ENCODE measurements at regions not wholly inside any gene's neighbourhood (a gene's known extent, or its start where the extent isn't known, plus 50 kb on each side); places are given as distances from the start of the nearest gene placed in this dataset.

DNA sequence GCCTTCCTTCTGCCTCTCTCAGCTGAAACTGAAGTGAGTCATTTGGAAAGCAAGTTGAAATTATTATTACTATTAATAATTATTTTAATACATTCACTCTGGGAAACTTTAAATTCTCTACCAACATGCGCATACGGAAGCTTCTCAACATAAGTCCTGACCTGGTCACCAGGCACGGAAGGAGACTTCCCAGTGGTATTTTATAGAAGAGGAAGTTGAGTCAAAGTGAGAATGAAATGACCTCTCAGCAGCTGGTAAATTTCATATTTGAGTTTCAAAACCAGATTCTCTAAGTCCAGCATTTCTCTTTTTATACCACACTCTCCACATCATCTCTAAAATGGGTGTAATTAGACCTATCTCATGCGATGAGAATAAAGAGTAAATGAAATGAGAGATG is 747.4 kb downstream of the VRK1 start:
- no peak for DNase-seq
- TF ChIP-seq, protein P1, sequence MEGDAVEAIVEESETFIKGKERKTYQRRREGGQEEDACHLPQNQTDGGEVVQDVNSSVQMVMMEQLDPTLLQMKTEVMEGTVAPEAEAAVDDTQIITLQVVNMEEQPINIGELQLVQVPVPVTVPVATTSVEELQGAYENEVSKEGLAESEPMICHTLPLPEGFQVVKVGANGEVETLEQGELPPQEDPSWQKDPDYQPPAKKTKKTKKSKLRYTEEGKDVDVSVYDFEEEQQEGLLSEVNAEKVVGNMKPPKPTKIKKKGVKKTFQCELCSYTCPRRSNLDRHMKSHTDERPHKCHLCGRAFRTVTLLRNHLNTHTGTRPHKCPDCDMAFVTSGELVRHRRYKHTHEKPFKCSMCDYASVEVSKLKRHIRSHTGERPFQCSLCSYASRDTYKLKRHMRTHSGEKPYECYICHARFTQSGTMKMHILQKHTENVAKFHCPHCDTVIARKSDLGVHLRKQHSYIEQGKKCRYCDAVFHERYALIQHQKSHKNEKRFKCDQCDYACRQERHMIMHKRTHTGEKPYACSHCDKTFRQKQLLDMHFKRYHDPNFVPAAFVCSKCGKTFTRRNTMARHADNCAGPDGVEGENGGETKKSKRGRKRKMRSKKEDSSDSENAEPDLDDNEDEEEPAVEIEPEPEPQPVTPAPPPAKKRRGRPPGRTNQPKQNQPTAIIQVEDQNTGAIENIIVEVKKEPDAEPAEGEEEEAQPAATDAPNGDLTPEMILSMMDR (IDR thresholded peaks at IDR 0.05; ENCODE audit: insufficient read depth in 1 of 2, low read depth in 1 of 2, low read length in 1 of 2, severe bottlenecking in 1 of 2, unreplicated experiment in 1 of 2), result no peak
- no peaks in the 10 kb centered on the region for H3K4me1 Mint-ChIP-seq (ENCODE audit: low read depth, unreplicated experiment)
- H3K36me3 Mint-ChIP-seq (ENCODE audit: insufficient read depth, unreplicated experiment), result no peaks in the 10 kb centered on the region
- H3K4me1 ChIP-seq, result no peaks in the 10 kb centered on the region
- no peak overlapping the region for H3K4me3 Mint-ChIP-seq (ENCODE audit: unreplicated experiment)
- POLR2A ChIA-PET, result no interaction called here
- H3K36me3 ChIP-seq (ENCODE audit: control insufficient read depth, insufficient read depth, low read length), result no peaks in the 10 kb centered on the region
- peaks cover 8% of the 10 kb centered on the region for H3K27me3 Mint-ChIP-seq (ENCODE audit: insufficient read depth, unreplicated experiment)
- intact Hi-C loops (cut with micrococcal nuclease; ENCODE audit: unreplicated experiment), result no loop called here
- no peak overlapping the region for H3K27ac Mint-ChIP-seq (ENCODE audit: unreplicated experiment)
- no peaks in the 10 kb centered on the region for H3K9me3 ChIP-seq
- H3K27me3 ChIP-seq (replicated peaks; ENCODE audit: control insufficient read depth, insufficient read depth, low read length), result no peaks in the 10 kb centered on the region
- no peak overlapping the region for H3K4me3 ChIP-seq (ENCODE audit: low read depth, low read length)
- no TSS peak for BruUV-seq (replicated peaks)
- CTCF ChIA-PET, result no interaction called here
- H3K9me3 Mint-ChIP-seq (ENCODE audit: unreplicated experiment), result no peaks in the 10 kb centered on the region

DNA sequence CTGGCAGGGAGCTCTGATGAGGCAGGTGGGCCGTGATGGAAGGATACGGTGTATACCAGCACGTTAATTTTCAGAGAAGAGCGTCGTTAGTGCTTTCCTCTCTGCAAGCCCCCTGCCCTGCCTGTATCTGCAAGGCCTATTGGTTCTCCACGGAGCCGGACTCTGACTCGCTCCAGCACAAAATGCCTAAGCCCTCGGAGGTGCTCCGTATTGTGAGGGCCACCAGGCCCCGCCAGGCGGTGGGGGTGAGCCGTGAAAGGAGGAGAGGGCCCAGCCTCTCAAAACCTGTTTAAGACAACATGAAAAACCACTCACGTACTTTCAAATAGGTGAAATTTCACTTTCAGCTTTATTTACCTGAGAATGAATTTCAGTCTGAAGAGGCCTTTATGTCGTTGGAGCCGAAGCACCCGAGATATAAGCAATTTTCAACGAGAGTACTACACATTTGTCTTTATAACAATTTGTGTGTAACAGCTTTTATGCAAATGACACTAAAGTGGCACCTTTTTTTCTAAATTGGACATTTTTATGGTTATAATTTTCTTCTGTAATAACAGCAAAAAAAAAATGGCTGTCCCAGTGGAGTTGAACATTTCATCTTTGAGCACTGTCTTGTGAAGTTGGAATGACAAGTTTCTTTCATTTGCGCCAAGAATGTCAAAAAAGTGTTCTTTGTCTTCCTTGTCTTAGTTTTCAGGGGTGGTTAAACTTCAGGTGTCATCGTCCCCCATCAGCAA is 749.5 kb downstream of the VRK1 start:
- Mint-ChIP-seq H3K4me1 (ENCODE audit: low read depth, unreplicated experiment) (no peaks in the 10 kb centered on the region), H3K36me3 (ENCODE audit: insufficient read depth, unreplicated experiment) (no peaks in the 10 kb centered on the region), H3K27ac (ENCODE audit: unreplicated experiment) (no peak overlapping the region), H3K27me3 (ENCODE audit: insufficient read depth, unreplicated experiment) (peaks cover 2% of the 10 kb centered on the region), H3K4me3 (ENCODE audit: unreplicated experiment) (no peak overlapping the region), H3K9me3 (ENCODE audit: unreplicated experiment) (no peaks in the 10 kb centered on the region)
- TF ChIP-seq, protein P1 (IDR thresholded peaks at IDR 0.05; ENCODE audit: insufficient read depth in 1 of 2, low read depth in 1 of 2, low read length in 1 of 2, severe bottlenecking in 1 of 2, unreplicated experiment in 1 of 2), result no peak
- CTCF ChIA-PET, result no interaction called here
- POLR2A ChIA-PET, result no interaction called here
- Histone ChIP-seq H3K36me3 (ENCODE audit: control insufficient read depth, insufficient read depth, low read length) (no peaks in the 10 kb centered on the region), H3K4me3 (ENCODE audit: low read depth, low read length) (no peak overlapping the region), H3K27me3 (replicated peaks; ENCODE audit: control insufficient read depth, insufficient read depth, low read length) (no peaks in the 10 kb centered on the region), H3K4me1 (no peaks in the 10 kb centered on the region), H3K9me3 (no peaks in the 10 kb centered on the region)
- BruUV-seq (replicated peaks), result no TSS peak
- DNase-seq, result no peak
- intact Hi-C loops (cut with micrococcal nuclease; ENCODE audit: unreplicated experiment), result no loop called here

GRCh38 chr14:97550463-97550862 is 753.3 kb downstream of the VRK1 start:
- Mint-ChIP-seq H3K9me3 (ENCODE audit: unreplicated experiment) (no peaks in the 10 kb centered on the region), H3K27me3 (ENCODE audit: insufficient read depth, unreplicated experiment) (peaks cover 11% of the 10 kb centered on the region), H3K36me3 (ENCODE audit: insufficient read depth, unreplicated experiment) (no peaks in the 10 kb centered on the region), H3K27ac (ENCODE audit: unreplicated experiment) (no peak overlapping the region), H3K4me3 (ENCODE audit: unreplicated experiment) (no peak overlapping the region), H3K4me1 (ENCODE audit: low read depth, unreplicated experiment) (no peaks in the 10 kb centered on the region)
- no peaks in the 10 kb centered on the region for H3K4me1 ChIP-seq
- no peak for DNase-seq
- ChIA-PET CTCF (no interaction called here), POLR2A (no interaction called here)
- no peaks in the 10 kb centered on the region for H3K27me3 ChIP-seq (replicated peaks; ENCODE audit: control insufficient read depth, insufficient read depth, low read length)
- no TSS peak for BruUV-seq (replicated peaks)
- no peaks in the 10 kb centered on the region for H3K36me3 ChIP-seq (ENCODE audit: control insufficient read depth, insufficient read depth, low read length)
- intact Hi-C loops (cut with micrococcal nuclease; ENCODE audit: unreplicated experiment), result no loop called here
- H3K9me3 ChIP-seq, result no peaks in the 10 kb centered on the region
- TF ChIP-seq, protein P1 (IDR thresholded peaks at IDR 0.05; ENCODE audit: insufficient read depth in 1 of 2, low read depth in 1 of 2, low read length in 1 of 2, severe bottlenecking in 1 of 2, unreplicated experiment in 1 of 2), result no peak
- no peak overlapping the region for H3K4me3 ChIP-seq (ENCODE audit: low read depth, low read length)

All from Caco-2 (cell line).